Spleen (tissue), 11 donors: ENCODE measurements at regions not wholly inside any gene's neighbourhood (a gene's known extent, or its start where the extent isn't known, plus 50 kb on each side); places are given as distances from the start of the nearest gene placed in this dataset.

Experiments
- DNase-seq: peaks from one replicate; pipeline ENCODE4 v3.0.0-alpha.2; 2020
- H3K27ac ChIP-seq, 8 donors: fragments of 200-600 bp; sonication (generic) in 7 of 8; 1 replicate in 4 of 8; 2 replicates in 4 of 8; pipeline versions ENCODE4 v1.5.0 to v1.8.0; 2016 to 2021; ENCODE audit warnings: inconsistent platforms in 4 of 8, mild to moderate bottlenecking in 4 of 8, moderate library complexity in 1 of 8
- H3K27me3 ChIP-seq, 7 donors: fragments of 200-600 bp; sonication (generic) in 6 of 7; replicated peaks in 1 of 7; 1 replicate in 4 of 7; 2 replicates in 3 of 7; pipeline versions ENCODE4 v1.5.0 to v1.8.0; 2016 to 2021; ENCODE audit warnings: inconsistent platforms in 3 of 7, mild to moderate bottlenecking in 1 of 7
- H3K36me3 ChIP-seq, 6 donors: fragments of 200-600 bp; sonication (generic) in 5 of 6; 1 replicate in 4 of 6; 2 replicates in 2 of 6; pipeline versions ENCODE4 v1.5.0 to v1.8.0; 2016 to 2021; ENCODE audit warnings: inconsistent platforms in 2 of 6
- H3K4me1 ChIP-seq, 6 donors: fragments of 200-600 bp; sonication (generic) in 5 of 6; 1 replicate in 3 of 6; 2 replicates in 3 of 6; pipeline versions ENCODE4 v1.5.0 to v1.8.0; 2016 to 2021; ENCODE audit warnings: inconsistent platforms in 3 of 6
- H3K4me3 ChIP-seq, 8 donors: fragments of 200-600 bp; sonication (generic) in 7 of 8; 1 replicate in 4 of 8; 2 replicates in 4 of 8; pipeline versions ENCODE4 v1.5.0 to v1.8.0; 2016 to 2021; ENCODE audit warnings: inconsistent platforms in 4 of 8, mild to moderate bottlenecking in 4 of 8, moderate library complexity in 2 of 8
- H3K9me3 ChIP-seq, 8 donors: fragments of 200-600 bp; sonication (generic) in 7 of 8; 1 replicate in 4 of 8; 2 replicates in 4 of 8; pipeline versions ENCODE4 v1.5.0 to v1.8.0; 2016 to 2021; ENCODE audit warnings: inconsistent platforms in 4 of 8
- CTCF ChIP-seq, 11 experiments: fragments of 200-600 bp in 7 of 11; fragments of 450-650 bp in 4 of 11; sonication (generic) in 4 of 11; IDR thresholded peaks in 8 of 11; conservative IDR thresholded peaks in 3 of 11; 1 replicate in 7 of 11; 2 replicates in 4 of 11; pipeline versions ENCODE4 v1.4.0 to v1.8.0; 2016 to 2021; ENCODE audit warnings: antibody characterized with exemption in 11 of 11, inconsistent platforms in 4 of 11, mild to moderate bottlenecking in 1 of 11
- POLR2A ChIP-seq, 3 donors: fragments of 450-650 bp; IDR thresholded peaks; one replicate each; pipeline ENCODE4 v1.5.1; 2017; ENCODE audit warnings: antibody characterized with exemption in 3 of 3, mild to moderate bottlenecking in 1 of 3
- POLR2AphosphoS5 ChIP-seq, 3 donors: sonication (generic); formaldehyde crosslinking; IDR thresholded peaks; one replicate each; pipeline ENCODE4 v1.5.1; 2017; ENCODE audit warnings: antibody characterized with exemption in 3 of 3
- WGBS, 5 donors: extraction: QIAGEN DNeasy Blood & Tissue Kit in 3 of 5; methylation state at CpG; one replicate each; pipeline versions ENCODE4 v1.1.5 to v1.1.7; 2013 to 2018; 5-methylcytosine and 5-hydroxymethylcytosine counted together
- intact Hi-C: fragments of 100-400 bp; cut with DNase I; formaldehyde crosslinking; loops from one replicate; pipeline ENCODE4 v1.15.0; 2023; ENCODE audit warnings: low total_unique reads
- donor health status: healthy with polysubstance abuse.
- donor health status: DM: no; HTN: no; CAD: no; lungs with moderate emphysema.
- donor health status: DM: no; HTN: no; CAD: no.
- donor health status: Bipolar disorder and iron deficiency.
- donor health status: healthy.
- donor health status: DM: no; HTN: no; CAD: no.
- donor health status: DM: yes; HTN: yes; CAD: no.

DNA sequence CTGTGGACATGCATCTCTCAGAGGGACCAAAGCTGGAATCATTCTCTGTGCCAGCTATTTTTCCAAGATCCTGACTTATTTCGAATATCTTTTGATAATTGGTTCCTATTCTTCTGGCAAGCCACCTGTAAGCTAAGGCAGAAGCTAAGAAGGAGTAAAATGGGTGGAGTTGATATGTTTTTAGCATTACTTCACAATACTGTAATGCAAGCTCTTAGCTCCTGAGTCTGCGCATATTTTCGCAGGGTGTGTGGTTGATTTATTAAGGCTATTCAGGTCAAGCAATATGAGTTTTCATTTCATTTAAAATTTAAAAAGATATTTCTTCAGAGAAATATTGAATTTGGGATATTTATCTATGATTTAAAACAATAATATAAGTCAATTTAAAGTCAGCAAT is 158.5 kb upstream of the ADAMTS16 start:
- intact Hi-C loops: no loop called here
- no peak overlapping the region for H3K4me3 ChIP-seq
- no peaks in the 10 kb centered on the region for H3K27me3 ChIP-seq
- H3K4me1 ChIP-seq: no peaks in the 10 kb centered on the region
- H3K27ac ChIP-seq: no peak overlapping the region
- no peaks in the 10 kb centered on the region for H3K9me3 ChIP-seq
- WGBS, 5 donors: 74 to 85% (median 83%) methylated on average over 3 of the region's 3 CpGs
- TF ChIP-seq POLR2A (IDR thresholded peaks at IDR 0.05) (no peak), CTCF (IDR thresholded peaks at IDR 0.05 in 8 of 11, conservative IDR thresholded peaks at IDR 0.05 in 3 of 11) (no peak)
- no peak for DNase-seq
- no peaks in the 10 kb centered on the region for H3K36me3 ChIP-seq

DNA sequence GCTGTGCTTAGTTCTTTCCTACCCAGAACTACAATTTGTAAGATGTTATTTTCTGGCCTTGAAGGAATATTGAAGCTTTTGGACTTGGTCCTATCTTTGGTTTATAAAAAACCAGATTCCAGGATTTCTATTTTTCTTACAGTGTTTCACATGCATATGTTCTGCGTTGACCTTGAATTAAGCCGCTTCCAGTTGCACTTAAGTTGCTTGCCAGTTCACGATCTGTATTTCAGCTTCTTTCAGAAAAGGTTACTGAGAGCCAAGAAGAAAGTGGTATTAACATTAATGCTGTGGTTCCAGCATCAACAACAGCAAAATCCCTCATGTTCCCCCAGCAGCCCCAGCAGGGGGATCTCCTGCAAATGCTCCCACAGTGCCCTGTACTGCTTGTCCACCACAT is 156.4 kb upstream of the ADAMTS16 start:
- intact Hi-C loops: no loop called here
- no peak overlapping the region for H3K4me3 ChIP-seq
- no peaks in the 10 kb centered on the region for H3K9me3 ChIP-seq
- no peaks in the 10 kb centered on the region for H3K27me3 ChIP-seq
- no peaks in the 10 kb centered on the region for H3K36me3 ChIP-seq
- no peak overlapping the region for H3K27ac ChIP-seq
- no peaks in the 10 kb centered on the region for H3K4me1 ChIP-seq
- DNase-seq: no peak
- TF ChIP-seq POLR2AphosphoS5 (IDR thresholded peaks at IDR 0.05): no peak
- no peak for TF ChIP-seq CTCF (IDR thresholded peaks at IDR 0.05 in 8 of 11, conservative IDR thresholded peaks at IDR 0.05 in 3 of 11)
- TF ChIP-seq POLR2A (IDR thresholded peaks at IDR 0.05): no peak
- 70 to 89% (median 79%) methylated on average over 3 of the region's 3 CpGs for WGBS, 5 donors

GRCh38 chr5:4984461-4984860 is 155.7 kb upstream of the ADAMTS16 start:
- intact Hi-C loops: no loop called here
- H3K4me1 ChIP-seq: no peaks in the 10 kb centered on the region
- H3K27me3 ChIP-seq: no peaks in the 10 kb centered on the region
- H3K27ac ChIP-seq: no peak overlapping the region
- H3K4me3 ChIP-seq: no peak overlapping the region
- TF ChIP-seq POLR2A (IDR thresholded peaks at IDR 0.05) (no peak), POLR2AphosphoS5 (IDR thresholded peaks at IDR 0.05) (no peak), CTCF (IDR thresholded peaks at IDR 0.05 in 8 of 11, conservative IDR thresholded peaks at IDR 0.05 in 3 of 11) (no peak)
- 65 to 85% (median 81%) methylated on average over 1 of the region's 1 CpG for whole genome bisulfite sequencing, 5 donors
- no peaks in the 10 kb centered on the region for H3K36me3 ChIP-seq
- no peak for DNase-seq
- H3K9me3 ChIP-seq: no peaks in the 10 kb centered on the region

DNA sequence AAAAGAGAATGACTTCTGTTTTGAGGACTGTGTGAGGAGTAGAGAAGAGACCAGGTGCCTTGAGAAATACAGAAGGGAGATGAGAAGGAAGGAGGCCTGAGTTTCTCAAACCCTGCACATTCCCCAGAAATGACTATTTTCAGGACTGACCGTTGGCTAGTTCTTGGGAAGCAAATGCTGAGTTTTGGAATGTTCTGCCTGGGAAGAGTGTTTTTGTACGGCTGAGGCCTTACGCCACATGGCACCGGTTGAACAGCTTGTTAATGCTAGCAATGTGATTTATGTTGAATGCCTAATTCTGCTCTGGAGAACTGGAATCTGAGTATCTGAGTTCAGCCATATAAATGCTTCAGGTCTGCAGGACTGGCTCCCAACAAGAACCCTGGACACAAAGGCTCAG is 152.7 kb upstream of the ADAMTS16 start:
- Histone ChIP-seq H3K36me3 (no peaks in the 10 kb centered on the region), H3K27ac (no peak overlapping the region), H3K4me3 (no peak overlapping the region), H3K27me3 (no peaks in the 10 kb centered on the region), H3K4me1 (no peaks in the 10 kb centered on the region), H3K9me3 (no peaks in the 10 kb centered on the region)
- 78 to 92% (median 86%) methylated on average over 4 of the region's 4 CpGs for WGBS, 5 donors
- intact Hi-C loops: no loop called here
- DNase-seq: no peak
- no peak for TF ChIP-seq CTCF (IDR thresholded peaks at IDR 0.05 in 8 of 11, conservative IDR thresholded peaks at IDR 0.05 in 3 of 11)
- no peak for TF ChIP-seq POLR2AphosphoS5 (IDR thresholded peaks at IDR 0.05)
- TF ChIP-seq POLR2A (IDR thresholded peaks at IDR 0.05): no peak
